IPS-NIHi11 (cell line): ENCODE measurements at regions not wholly inside any gene's neighbourhood (a gene's known extent, or its start where the extent isn't known, plus 50 kb on each side); places are given as distances from the start of the nearest gene placed in this dataset.

Experiments used
- DNase-seq: peaks from one replicate; pipeline ENCODE4 v3.0.0; 2012; ENCODE audit warnings: mixed read lengths, low spot score

GRCh38 chr1:5465281-5465711 is 526.9 kb downstream of the NPHP4 start:
- no peak for DNase-seq

GRCh38 chr1:5464366-5464765 is 527.9 kb downstream of the NPHP4 start:
- no peak for DNase-seq

GRCh38 chr1:5460974-5461373 is 531.3 kb downstream of the NPHP4 start:
- no peak for DNase-seq

- DNase-seq = no peak
Measured at GRCh38 chr1:5459839-5460610, 532.2 kb downstream of the NPHP4 start.

- no peak for DNase-seq
Measured at GRCh38 chr1:5458248-5458647, 534.0 kb downstream of the NPHP4 start.

- DNase-seq = no peak
Measured at GRCh38 chr1:5456090-5456811, 536.0 kb downstream of the NPHP4 start.

GRCh38 chr1:5455651-5456050 is 536.6 kb downstream of the NPHP4 start:
- no peak for DNase-seq

GRCh38 chr1:5455056-5455455 is 537.2 kb downstream of the NPHP4 start:
- DNase-seq = peak; percentile 33

GRCh38 chr1:5453347-5453746 is 538.9 kb downstream of the NPHP4 start:
- DNase-seq = no peak

GRCh38 chr1:5451671-5452070 is 540.6 kb downstream of the NPHP4 start:
- no peak for DNase-seq

- DNase-seq = peak; percentile 68
Measured at GRCh38 chr1:5448486-5448885, 543.7 kb downstream of the NPHP4 start.

- DNase-seq = no peak
Measured at GRCh38 chr1:5447503-5447960, 544.7 kb downstream of the NPHP4 start.

- DNase-seq = no peak
Measured at GRCh38 chr1:5444396-5444795, 547.8 kb downstream of the NPHP4 start.

- DNase-seq = no peak
Measured at GRCh38 chr1:5436808-5437207, 555.4 kb downstream of the NPHP4 start.

GRCh38 chr1:5435414-5435813 is 556.8 kb downstream of the NPHP4 start:
- DNase-seq = no peak

- DNase-seq = no peak
Measured at GRCh38 chr1:5432436-5432835, 559.8 kb downstream of the NPHP4 start.

- DNase-seq = no peak
Measured at GRCh38 chr1:5430911-5431697, 561.1 kb downstream of the NPHP4 start.

GRCh38 chr1:5430136-5430535 is 562.1 kb downstream of the NPHP4 start:
- no peak for DNase-seq

GRCh38 chr1:5428351-5428750 is 563.9 kb downstream of the NPHP4 start:
- DNase-seq = no peak

- peak; percentile 59 for DNase-seq
Measured at GRCh38 chr1:5427026-5427613, 565.1 kb downstream of the NPHP4 start.

GRCh38 chr1:5424802-5425703 is 567.2 kb downstream of the NPHP4 start:
- DNase-seq = peak; percentile 57
